ENCODE measurements at regions not wholly inside any gene's neighbourhood (a gene's known extent, or its start where the extent isn't known, plus 50 kb on each side); places are given as distances from the start of the nearest gene placed in this dataset.
"Not testable (repeated sequence)": the region's sequence is repeated elsewhere in the genome, so short reads cannot be mapped to it uniquely, and the experiment has no call there.

DNA sequence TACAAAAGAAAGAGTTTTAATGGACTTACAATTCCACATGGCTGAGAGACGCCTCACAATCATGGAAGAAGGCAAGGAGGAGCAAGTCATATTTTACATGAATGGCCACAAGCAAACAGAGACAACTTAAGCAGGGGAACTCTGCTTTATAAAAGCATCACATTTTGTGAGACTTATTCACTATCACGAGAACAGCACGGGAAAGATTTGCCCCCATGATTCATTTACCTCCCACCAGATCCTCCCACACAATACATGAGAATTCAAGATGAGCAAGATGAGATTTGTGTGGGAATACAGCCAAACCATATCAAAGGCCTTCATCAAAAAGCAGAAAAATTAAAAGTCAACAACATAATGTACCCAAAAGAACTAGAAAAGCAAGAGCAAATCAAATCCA lies 111.0 kb upstream of the RPRM start:
- DNase-seq (ENCODE audit: low spot score in 2 of 2): no peak
- no peaks in the 10 kb centered on the region for H3K4me1 ChIP-seq
- H3K27me3 ChIP-seq: no peaks in the 10 kb centered on the region
- WGBS, 2 donors: 55 to 73% methylated on average over 3 of the region's 3 CpGs
- no peak overlapping the region for H3K27ac ChIP-seq
- TF ChIP-seq, protein P1, sequence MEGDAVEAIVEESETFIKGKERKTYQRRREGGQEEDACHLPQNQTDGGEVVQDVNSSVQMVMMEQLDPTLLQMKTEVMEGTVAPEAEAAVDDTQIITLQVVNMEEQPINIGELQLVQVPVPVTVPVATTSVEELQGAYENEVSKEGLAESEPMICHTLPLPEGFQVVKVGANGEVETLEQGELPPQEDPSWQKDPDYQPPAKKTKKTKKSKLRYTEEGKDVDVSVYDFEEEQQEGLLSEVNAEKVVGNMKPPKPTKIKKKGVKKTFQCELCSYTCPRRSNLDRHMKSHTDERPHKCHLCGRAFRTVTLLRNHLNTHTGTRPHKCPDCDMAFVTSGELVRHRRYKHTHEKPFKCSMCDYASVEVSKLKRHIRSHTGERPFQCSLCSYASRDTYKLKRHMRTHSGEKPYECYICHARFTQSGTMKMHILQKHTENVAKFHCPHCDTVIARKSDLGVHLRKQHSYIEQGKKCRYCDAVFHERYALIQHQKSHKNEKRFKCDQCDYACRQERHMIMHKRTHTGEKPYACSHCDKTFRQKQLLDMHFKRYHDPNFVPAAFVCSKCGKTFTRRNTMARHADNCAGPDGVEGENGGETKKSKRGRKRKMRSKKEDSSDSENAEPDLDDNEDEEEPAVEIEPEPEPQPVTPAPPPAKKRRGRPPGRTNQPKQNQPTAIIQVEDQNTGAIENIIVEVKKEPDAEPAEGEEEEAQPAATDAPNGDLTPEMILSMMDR (IDR thresholded peaks at IDR 0.05): no peak
- TF ChIP-seq EP300 (IDR thresholded peaks at IDR 0.05) (no peak), POLR2A (IDR thresholded peaks at IDR 0.05) (no peak)
- H3K36me3 ChIP-seq: no peaks in the 10 kb centered on the region
- H3K9me3 ChIP-seq: peaks cover 0 to 34% (median 0%) of the 10 kb centered on the region in 4 donors
- no peak overlapping the region for H3K4me3 ChIP-seq

DNA sequence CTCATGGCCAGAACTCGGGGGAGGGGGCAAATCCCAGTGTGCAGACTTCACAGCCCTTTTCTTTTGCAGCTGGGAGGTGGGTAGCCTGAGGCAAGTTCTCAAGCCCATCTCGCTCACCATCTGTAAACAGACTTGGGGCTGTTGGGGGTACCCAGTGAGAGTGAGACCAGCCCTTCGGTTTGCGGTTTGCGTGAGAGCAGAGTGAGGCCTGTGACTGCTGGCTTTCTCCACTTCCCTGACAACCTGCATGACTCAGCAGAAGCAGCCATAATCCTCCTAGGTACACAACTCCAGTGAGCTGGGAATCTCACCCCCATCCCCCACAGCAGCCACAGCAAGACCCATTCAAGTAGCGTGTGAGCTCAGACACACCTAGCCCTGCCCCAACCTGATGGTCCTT lies 114.5 kb upstream of the RPRM start:
- H3K9me3 ChIP-seq: peaks cover 0 to 29% (median 0%) of the 10 kb centered on the region in 4 donors
- not testable (repeated sequence) for H3K4me1 ChIP-seq; H3K36me3 ChIP-seq; H3K4me3 ChIP-seq; DNase-seq (ENCODE audit: low spot score in 2 of 2); H3K27ac ChIP-seq; H3K27me3 ChIP-seq
- 83 to 87% methylated on average over 6 of the region's 6 CpGs for WGBS, 2 donors

DNA sequence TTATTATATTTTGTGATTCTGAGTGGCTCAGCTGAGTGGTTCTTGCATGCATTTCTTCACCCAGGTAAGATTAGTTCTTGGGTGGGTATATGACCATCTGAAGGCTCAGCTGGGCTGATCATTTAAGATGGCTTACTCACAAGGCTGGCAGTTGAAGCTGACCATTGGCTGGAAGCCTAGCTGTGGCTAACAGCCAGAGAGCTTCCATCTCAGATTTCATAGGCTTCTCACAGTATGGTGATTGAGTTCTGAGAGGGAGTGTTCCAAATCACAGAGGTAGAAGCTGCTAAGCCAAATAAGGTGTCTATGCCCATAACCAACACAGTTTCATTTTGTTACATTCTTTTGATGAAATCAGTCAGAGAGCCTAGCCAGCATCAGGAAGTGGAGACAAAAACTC lies 117.4 kb upstream of the RPRM start:
- Histone ChIP-seq H3K36me3 (no peaks in the 10 kb centered on the region), H3K4me1 (no peaks in the 10 kb centered on the region), H3K27me3 (no peaks in the 10 kb centered on the region), H3K4me3 (no peak overlapping the region), H3K27ac (no peak overlapping the region), H3K9me3 (peaks cover 0 to 17% (median 0%) of the 10 kb centered on the region in 4 donors)
- TF ChIP-seq EP300 (IDR thresholded peaks at IDR 0.05): no peak
- no peak for TF ChIP-seq POLR2A (IDR thresholded peaks at IDR 0.05)
- TF ChIP-seq, protein P1 (IDR thresholded peaks at IDR 0.05): no peak
- no peak for DNase-seq (ENCODE audit: low spot score in 2 of 2)

DNA sequence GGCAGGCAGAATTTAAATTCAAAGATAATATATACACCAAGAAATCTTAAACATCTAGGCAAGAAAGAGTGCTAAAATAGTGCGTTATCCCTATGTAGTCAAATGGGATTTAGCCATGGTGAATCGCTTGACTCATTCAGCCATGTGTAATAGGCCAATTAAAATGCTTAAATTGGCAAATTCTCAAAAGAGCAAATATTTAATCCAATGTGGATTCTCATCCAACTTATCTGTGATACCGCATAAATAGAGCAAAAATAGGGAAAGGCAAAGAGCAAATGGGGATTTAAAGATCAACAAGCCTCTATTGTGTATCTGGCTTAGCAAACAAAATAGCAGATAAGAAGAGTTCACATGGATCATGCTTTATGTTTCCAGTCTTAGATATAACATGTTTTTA lies 123.2 kb upstream of the RPRM start:
- Histone ChIP-seq H3K4me3 (no peak overlapping the region), H3K27ac (no peak overlapping the region), H3K27me3 (no peaks in the 10 kb centered on the region), H3K9me3 (no peaks in the 10 kb centered on the region), H3K4me1 (no peaks in the 10 kb centered on the region), H3K36me3 (no peaks in the 10 kb centered on the region)
- 74 to 87% methylated on average over 3 of the region's 3 CpGs for WGBS, 2 donors
- no peak for DNase-seq (ENCODE audit: low spot score in 2 of 2)
- no peak for TF ChIP-seq POLR2A (IDR thresholded peaks at IDR 0.05)
- no peak for TF ChIP-seq EP300 (IDR thresholded peaks at IDR 0.05)
- TF ChIP-seq, protein P1 (IDR thresholded peaks at IDR 0.05): no peak

DNA sequence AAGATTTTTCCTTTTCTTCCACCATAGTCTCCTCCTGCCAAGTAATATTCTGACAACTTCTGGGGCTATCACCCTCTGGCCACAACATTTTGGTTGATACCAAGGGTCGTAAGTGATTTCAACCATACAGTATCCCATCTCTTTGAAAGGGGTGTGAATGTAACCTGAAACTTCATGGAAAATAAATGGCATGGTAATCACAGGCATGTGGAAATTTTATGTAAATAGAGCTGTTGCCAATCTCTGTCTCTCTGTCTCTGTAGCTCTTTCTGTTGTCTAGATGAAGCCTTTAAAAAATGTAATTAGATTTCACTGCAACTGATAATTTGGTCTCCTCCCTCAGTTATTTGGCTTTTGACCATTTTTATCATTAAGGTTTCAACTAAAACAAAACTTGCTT lies 125.6 kb upstream of the RPRM start:
- TF ChIP-seq POLR2A (IDR thresholded peaks at IDR 0.05) (no peak), EP300 (IDR thresholded peaks at IDR 0.05) (no peak)
- TF ChIP-seq, protein P1 (IDR thresholded peaks at IDR 0.05): no peak
- DNase-seq (ENCODE audit: low spot score in 2 of 2): no peak
- H3K9me3 ChIP-seq: no peaks in the 10 kb centered on the region
- no peaks in the 10 kb centered on the region for H3K27me3 ChIP-seq
- 72 to 78% methylated on average over 1 of the region's 1 CpG for WGBS, 2 donors
- no peak overlapping the region for H3K27ac ChIP-seq
- H3K4me1 ChIP-seq: no peaks in the 10 kb centered on the region
- H3K4me3 ChIP-seq: no peak overlapping the region
- no peaks in the 10 kb centered on the region for H3K36me3 ChIP-seq

DNA sequence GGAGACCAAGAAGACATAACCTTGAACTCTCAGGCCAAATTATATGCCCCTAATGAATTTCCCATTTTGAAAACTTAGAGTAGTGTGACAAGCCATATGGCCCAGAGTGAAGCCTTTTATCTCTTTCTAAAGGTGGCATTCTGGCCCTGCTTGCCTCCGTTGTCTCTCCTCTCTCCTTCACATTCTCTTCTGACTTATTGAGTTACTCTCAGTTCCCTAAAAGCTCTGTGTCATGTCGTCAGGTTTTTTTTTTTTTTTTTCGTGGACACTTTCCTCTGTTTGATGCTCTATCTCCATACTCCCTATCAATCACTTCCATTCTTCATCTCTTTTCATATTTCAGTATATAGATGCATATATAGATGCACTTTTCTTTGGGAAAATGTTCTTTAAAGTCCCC lies 128.1 kb upstream of the RPRM start:
- no peak for DNase-seq (ENCODE audit: low spot score in 2 of 2)
- H3K27ac ChIP-seq: no peak overlapping the region
- no peaks in the 10 kb centered on the region for H3K36me3 ChIP-seq
- no peaks in the 10 kb centered on the region for H3K9me3 ChIP-seq
- H3K4me3 ChIP-seq: no peak overlapping the region
- no peaks in the 10 kb centered on the region for H3K4me1 ChIP-seq
- 73% methylated on average over 3 of the region's 3 CpGs for WGBS, 2 donors
- TF ChIP-seq, protein P1 (IDR thresholded peaks at IDR 0.05): no peak
- TF ChIP-seq EP300 (IDR thresholded peaks at IDR 0.05): no peak
- no peak for TF ChIP-seq POLR2A (IDR thresholded peaks at IDR 0.05)
- no peaks in the 10 kb centered on the region for H3K27me3 ChIP-seq

Measured in tibial nerve (tissue), 4 donors.